Ovary (tissue), 7 donors: ENCODE measurements at regions not wholly inside any gene's neighbourhood (a gene's known extent, or its start where the extent isn't known, plus 50 kb on each side); places are given as distances from the start of the nearest gene placed in this dataset.

Experiments used
- DNase-seq, 5 donors: peaks; one replicate each; pipeline ENCODE4 v3.0.0-alpha.2; 2019 to 2020
- H3K27ac ChIP-seq, 2 donors: fragments of 200-600 bp; one replicate each; pipeline versions ENCODE4 v1.5.1 to v1.8.0; 2019 to 2022
- H3K27me3 ChIP-seq: fragments of 200-600 bp; one replicate; pipeline ENCODE4 v1.8.0; 2022
- H3K36me3 ChIP-seq: fragments of 200-600 bp; sonication (generic); one replicate; pipeline ENCODE4 v1.5.1; 2019
- H3K4me1 ChIP-seq: one replicate; pipeline ENCODE4 v1.8.1; 2013; ENCODE audit warnings: mild to moderate bottlenecking, moderate library complexity; ENCODE audit not compliant: insufficient read depth
- H3K4me3 ChIP-seq: fragments of 200-600 bp; sonication (generic); one replicate; pipeline ENCODE4 v1.5.1; 2017
- H3K9me3 ChIP-seq, 2 donors: fragments of 200-600 bp in 1 of 2; sonication (generic) in 1 of 2; one replicate each; pipeline versions ENCODE4 v1.5.1 to v1.8.1; 2013 to 2019; ENCODE audit warnings: mild to moderate bottlenecking in 1 of 2, moderate library complexity in 1 of 2
- EP300 ChIP-seq: sonication (generic); formaldehyde crosslinking; IDR thresholded peaks from one replicate; pipeline ENCODE4 v1.6.1; 2017; ENCODE audit warnings: antibody characterized with exemption
- POLR2A ChIP-seq: fragments of 450-650 bp; IDR thresholded peaks from one replicate; pipeline ENCODE4 v1.6.1; 2017; ENCODE audit warnings: antibody characterized with exemption, mild to moderate bottlenecking, moderate library complexity
- WGBS, 3 donors: extraction: QIAGEN DNeasy Blood & Tissue Kit in 1 of 3; methylation state at CpG; one replicate each; pipeline versions ENCODE4 v1.1.5 to v1.1.7; 2013 to 2017; 5-methylcytosine and 5-hydroxymethylcytosine counted together
- intact Hi-C, 4 donors: fragments of 100-400 bp; cut with DNase I; formaldehyde crosslinking; loops; one replicate each; pipeline versions ENCODE4 v1.11.0 to v1.15.1; 2022 to 2023
- TF ChIP-seq, protein P1 (sequence below), 3 donors: fragments of 450-650 bp in 2 of 3; fragments of 200-600 bp in 1 of 3; IDR thresholded peaks; one replicate each; pipeline versions ENCODE4 v1.5.1 to v1.8.0; 2016 to 2022; ENCODE audit warnings: antibody characterized with exemption in 3 of 3, mild to moderate bottlenecking in 1 of 3
- donor health status: DM: no; HTN: no; CAD: no; lungs with moderate emphysema.
- donor health status: DM: no; HTN: no; CAD: no.
- donor health status: Bipolar disorder and iron deficiency.
- donor health status: DM: no; HTN: no; CAD: no.
- donor health status: DM: yes; HTN: yes; CAD: no.

DNA sequence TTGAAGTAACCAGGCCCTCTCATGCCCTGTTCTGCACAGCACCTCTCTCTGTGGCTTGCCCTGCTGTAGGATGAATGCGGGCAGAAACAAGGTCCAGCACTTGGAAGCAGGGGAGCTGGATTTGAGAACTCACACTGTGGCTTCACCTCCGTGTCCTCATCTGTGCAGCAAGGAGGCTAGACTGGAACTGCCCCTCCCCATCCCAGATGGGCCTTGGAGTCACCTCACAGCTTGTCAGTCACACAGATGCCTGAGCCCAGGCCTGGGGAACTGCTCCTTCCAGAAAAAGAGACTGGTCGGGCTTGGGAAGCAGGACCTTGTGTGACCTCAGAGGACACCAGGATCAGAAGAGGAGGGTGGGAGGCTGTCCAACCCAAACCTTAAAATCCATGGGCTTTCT, 180.8 kb downstream of the CCT6B start:
- no peak overlapping the region for H3K27ac ChIP-seq
- H3K27me3 ChIP-seq: no peaks in the 10 kb centered on the region
- TF ChIP-seq, protein P1, sequence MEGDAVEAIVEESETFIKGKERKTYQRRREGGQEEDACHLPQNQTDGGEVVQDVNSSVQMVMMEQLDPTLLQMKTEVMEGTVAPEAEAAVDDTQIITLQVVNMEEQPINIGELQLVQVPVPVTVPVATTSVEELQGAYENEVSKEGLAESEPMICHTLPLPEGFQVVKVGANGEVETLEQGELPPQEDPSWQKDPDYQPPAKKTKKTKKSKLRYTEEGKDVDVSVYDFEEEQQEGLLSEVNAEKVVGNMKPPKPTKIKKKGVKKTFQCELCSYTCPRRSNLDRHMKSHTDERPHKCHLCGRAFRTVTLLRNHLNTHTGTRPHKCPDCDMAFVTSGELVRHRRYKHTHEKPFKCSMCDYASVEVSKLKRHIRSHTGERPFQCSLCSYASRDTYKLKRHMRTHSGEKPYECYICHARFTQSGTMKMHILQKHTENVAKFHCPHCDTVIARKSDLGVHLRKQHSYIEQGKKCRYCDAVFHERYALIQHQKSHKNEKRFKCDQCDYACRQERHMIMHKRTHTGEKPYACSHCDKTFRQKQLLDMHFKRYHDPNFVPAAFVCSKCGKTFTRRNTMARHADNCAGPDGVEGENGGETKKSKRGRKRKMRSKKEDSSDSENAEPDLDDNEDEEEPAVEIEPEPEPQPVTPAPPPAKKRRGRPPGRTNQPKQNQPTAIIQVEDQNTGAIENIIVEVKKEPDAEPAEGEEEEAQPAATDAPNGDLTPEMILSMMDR (IDR thresholded peaks at IDR 0.05): no peak
- TF ChIP-seq EP300: no peak
- TF ChIP-seq POLR2A: no peak
- no peak overlapping the region for H3K4me3 ChIP-seq
- no peak for DNase-seq
- intact Hi-C loops: no loop called here
- no peaks in the 10 kb centered on the region for H3K9me3 ChIP-seq
- no peaks in the 10 kb centered on the region for H3K4me1 ChIP-seq
- WGBS, 3 donors: 76 to 80% (median 80%) methylated on average over 3 of the region's 3 CpGs
- no peaks in the 10 kb centered on the region for H3K36me3 ChIP-seq

- Histone ChIP-seq H3K27me3 (no peaks in the 10 kb centered on the region), H3K36me3 (no peaks in the 10 kb centered on the region), H3K4me1 (no peaks in the 10 kb centered on the region), H3K9me3 (no peaks in the 10 kb centered on the region), H3K4me3 (no peak overlapping the region), H3K27ac (no peak overlapping the region)
- intact Hi-C loops: no loop called here
- 37 to 55% (median 49%) methylated on average over 17 of the region's 17 CpGs for WGBS, 3 donors
- no peak for DNase-seq
- TF ChIP-seq, protein P1 (IDR thresholded peaks at IDR 0.05): no peak
- TF ChIP-seq EP300 (no peak), POLR2A (no peak)
These were observed 184.5 kb downstream of the CCT6B start for GRCh38 chr17:34776456-34777443.

DNA sequence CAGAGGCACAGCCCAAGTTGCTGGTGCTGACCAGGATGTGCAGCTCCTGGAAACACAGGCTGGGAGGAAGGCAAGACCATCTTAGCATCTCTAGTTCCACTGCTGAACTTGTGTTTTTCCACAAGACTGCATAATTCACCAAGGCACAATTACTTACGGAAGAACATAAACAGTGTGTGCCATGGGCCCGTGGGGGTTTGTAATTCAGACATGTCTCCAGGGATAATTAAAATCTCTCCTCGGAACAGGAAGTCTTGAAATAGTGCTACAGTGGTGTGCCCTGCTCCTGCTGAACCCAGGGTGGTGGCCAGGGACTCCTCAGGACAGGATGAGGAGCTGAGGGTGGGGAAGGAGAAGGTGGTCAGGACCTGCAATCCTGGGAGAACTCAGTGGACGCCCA, 188.2 kb downstream of the CCT6B start:
- no peaks in the 10 kb centered on the region for H3K4me1 ChIP-seq
- no peak overlapping the region for H3K4me3 ChIP-seq
- intact Hi-C loops: no loop called here
- WGBS, 3 donors: 53 to 65% (median 57%) methylated on average over 4 of the region's 4 CpGs
- H3K36me3 ChIP-seq: no peaks in the 10 kb centered on the region
- no peak for TF ChIP-seq POLR2A
- TF ChIP-seq, protein P1 (IDR thresholded peaks at IDR 0.05): no peak
- no peak for TF ChIP-seq EP300
- DNase-seq: no peak
- H3K27me3 ChIP-seq: no peaks in the 10 kb centered on the region
- H3K27ac ChIP-seq: no peak overlapping the region
- no peaks in the 10 kb centered on the region for H3K9me3 ChIP-seq

GRCh38 chr17:34771891-34772290, 189.4 kb downstream of the CCT6B start:
- no peaks in the 10 kb centered on the region for H3K9me3 ChIP-seq
- no peak overlapping the region for H3K27ac ChIP-seq
- H3K36me3 ChIP-seq: no peaks in the 10 kb centered on the region
- no peaks in the 10 kb centered on the region for H3K27me3 ChIP-seq
- no peak overlapping the region for H3K4me3 ChIP-seq
- no peak for DNase-seq
- H3K4me1 ChIP-seq: no peaks in the 10 kb centered on the region
- 63 to 68% (median 64%) methylated on average over 5 of the region's 5 CpGs for WGBS, 3 donors
- intact Hi-C loops: no loop called here
- TF ChIP-seq POLR2A (no peak), EP300 (no peak)
- TF ChIP-seq, protein P1 (IDR thresholded peaks at IDR 0.05): no peak
